ENCODE measurements at regions not wholly inside any gene's neighbourhood (a gene's known extent, or its start where the extent isn't known, plus 50 kb on each side); places are given as distances from the start of the nearest gene placed in this dataset.

- H3K27ac ChIP-seq (ENCODE audit: low read depth, low read length, poor library complexity, severe bottlenecking), result no peak overlapping the region
- no peak overlapping the region for H3K4me2 ChIP-seq (ENCODE audit: low read length)
- no peaks in the 10 kb centered on the region for H3K36me3 ChIP-seq (ENCODE audit: insufficient read depth, low read length)
- no peaks in the 10 kb centered on the region for H3K79me2 ChIP-seq (ENCODE audit: insufficient read depth, low read length)
- no peaks in the 10 kb centered on the region for H3K9me2 ChIP-seq (ENCODE audit: low read depth, low read length)
- no peaks in the 10 kb centered on the region for H3K27me3 ChIP-seq (ENCODE audit: insufficient read depth, low read length)
- H2AFZ ChIP-seq (ENCODE audit: low read length), result no peak overlapping the region
- no peaks in the 10 kb centered on the region for H3K4me1 ChIP-seq (ENCODE audit: insufficient read depth, low read length, severe bottlenecking)
- H3K9me3 ChIP-seq (ENCODE audit: low read length), result no peaks in the 10 kb centered on the region
- H3K9ac ChIP-seq (ENCODE audit: low read length), result no peak overlapping the region
- no peak overlapping the region for H3K4me3 ChIP-seq (ENCODE audit: low read depth, low read length, poor library complexity, severe bottlenecking)
- TF ChIP-seq CTCF (IDR thresholded peaks at IDR 0.05; ENCODE audit: low read length), result no peak
- no peak for TF ChIP-seq EZH2 (IDR thresholded peaks at IDR 0.05; ENCODE audit: borderline replicate concordance, low read length)
- no peaks in the 10 kb centered on the region for H4K20me1 ChIP-seq (ENCODE audit: insufficient read depth, low read length)
- no peaks in the 10 kb centered on the region for H3F3A ChIP-seq (ENCODE audit: insufficient read depth, low read length)
These were observed 154.0 kb downstream of the PIK3R1 start for GRCh38 chr5:68369457-68370125.

GRCh38 chr5:68370196-68370595 lies 154.6 kb downstream of the PIK3R1 start:
- Histone ChIP-seq H3K9ac (ENCODE audit: low read length) (no peak overlapping the region), H3K36me3 (ENCODE audit: insufficient read depth, low read length) (no peaks in the 10 kb centered on the region), H3K4me3 (ENCODE audit: low read depth, low read length, poor library complexity, severe bottlenecking) (no peak overlapping the region), H3K27ac (ENCODE audit: low read depth, low read length, poor library complexity, severe bottlenecking) (no peak overlapping the region), H3F3A (ENCODE audit: insufficient read depth, low read length) (no peaks in the 10 kb centered on the region), H3K27me3 (ENCODE audit: insufficient read depth, low read length) (no peaks in the 10 kb centered on the region), H4K20me1 (ENCODE audit: insufficient read depth, low read length) (no peaks in the 10 kb centered on the region), H3K79me2 (ENCODE audit: insufficient read depth, low read length) (no peaks in the 10 kb centered on the region), H3K9me3 (ENCODE audit: low read length) (no peaks in the 10 kb centered on the region), H3K4me1 (ENCODE audit: insufficient read depth, low read length, severe bottlenecking) (no peaks in the 10 kb centered on the region), H3K4me2 (ENCODE audit: low read length) (no peak overlapping the region), H2AFZ (ENCODE audit: low read length) (no peak overlapping the region), H3K9me2 (ENCODE audit: low read depth, low read length) (no peaks in the 10 kb centered on the region)
- TF ChIP-seq EZH2 (IDR thresholded peaks at IDR 0.05; ENCODE audit: borderline replicate concordance, low read length), result no peak
- TF ChIP-seq CTCF (IDR thresholded peaks at IDR 0.05; ENCODE audit: low read length), result no peak

- Histone ChIP-seq H3K9me3 (ENCODE audit: low read length) (no peaks in the 10 kb centered on the region), H3K4me1 (ENCODE audit: insufficient read depth, low read length, severe bottlenecking) (no peaks in the 10 kb centered on the region), H3K9ac (ENCODE audit: low read length) (no peak overlapping the region), H3F3A (ENCODE audit: insufficient read depth, low read length) (no peaks in the 10 kb centered on the region), H3K4me2 (ENCODE audit: low read length) (no peak overlapping the region), H3K79me2 (ENCODE audit: insufficient read depth, low read length) (no peaks in the 10 kb centered on the region), H2AFZ (ENCODE audit: low read length) (no peak overlapping the region), H3K9me2 (ENCODE audit: low read depth, low read length) (no peaks in the 10 kb centered on the region), H4K20me1 (ENCODE audit: insufficient read depth, low read length) (no peaks in the 10 kb centered on the region), H3K4me3 (ENCODE audit: low read depth, low read length, poor library complexity, severe bottlenecking) (no peak overlapping the region), H3K27ac (ENCODE audit: low read depth, low read length, poor library complexity, severe bottlenecking) (no peak overlapping the region), H3K36me3 (ENCODE audit: insufficient read depth, low read length) (no peaks in the 10 kb centered on the region), H3K27me3 (ENCODE audit: insufficient read depth, low read length) (no peaks in the 10 kb centered on the region)
- TF ChIP-seq CTCF (IDR thresholded peaks at IDR 0.05; ENCODE audit: low read length) (no peak), EZH2 (IDR thresholded peaks at IDR 0.05; ENCODE audit: borderline replicate concordance, low read length) (no peak)
These were observed 156.1 kb downstream of the PIK3R1 start for GRCh38 chr5:68371607-68372006.
